OCI-LY1 (cell line): ENCODE measurements at regions not wholly inside any gene's neighbourhood (a gene's known extent, or its start where the extent isn't known, plus 50 kb on each side); places are given as distances from the start of the nearest gene placed in this dataset.

Source experiments
- H2AFZ ChIP-seq: fragments of 200-600 bp; sonication (generic), shearing (Covaris generic); 2 replicates; pipeline ENCODE4 v1.6.0; 2014; ENCODE audit warnings: antibody characterized with exemption, mild to moderate bottlenecking, low read length
- H3F3A ChIP-seq: fragments of 200-600 bp; sonication (generic), shearing (Covaris generic); 2 replicates; pipeline ENCODE4 v1.6.0; 2014; ENCODE audit warnings: mild to moderate bottlenecking, antibody characterized with exemption, low read length, moderate library complexity; ENCODE audit not compliant: insufficient read depth
- H3K27ac ChIP-seq: fragments of 200-600 bp; sonication (generic); 2 replicates; pipeline ENCODE4 v1.5.1; 2014; ENCODE audit warnings: low read length, mixed run types, mild to moderate bottlenecking, low read depth; ENCODE audit not compliant: poor library complexity, severe bottlenecking
- H3K27me3 ChIP-seq: fragments of 200-600 bp; sonication (generic); 2 replicates; pipeline ENCODE4 v1.6.0; 2014; ENCODE audit warnings: antibody characterized with exemption, mild to moderate bottlenecking, low read length, moderate library complexity; ENCODE audit not compliant: insufficient read depth
- H3K36me3 ChIP-seq: fragments of 200-600 bp; sonication (generic); 2 replicates; pipeline ENCODE4 v1.6.1; 2014; ENCODE audit warnings: mild to moderate bottlenecking, antibody characterized with exemption, low read length, moderate library complexity, mixed read lengths; ENCODE audit not compliant: insufficient read depth
- H3K4me1 ChIP-seq: fragments of 200-600 bp; sonication (generic); 2 replicates; pipeline ENCODE4 v1.5.1; 2014; ENCODE audit warnings: mild to moderate bottlenecking, low read length, moderate library complexity; ENCODE audit not compliant: insufficient read depth, severe bottlenecking
- H3K4me2 ChIP-seq: fragments of 200-600 bp; sonication (generic), shearing (Covaris generic); 2 replicates; pipeline ENCODE4 v1.6.1; 2014; ENCODE audit warnings: low read length
- H3K4me3 ChIP-seq: fragments of 200-600 bp; sonication (generic); 2 replicates; pipeline ENCODE4 v1.5.1; 2014; ENCODE audit warnings: low read length, low read depth, mild to moderate bottlenecking, mixed read lengths; ENCODE audit not compliant: poor library complexity, severe bottlenecking
- H3K79me2 ChIP-seq: fragments of 200-600 bp; shearing (Covaris generic); 2 replicates; pipeline ENCODE4 v1.6.1; 2016; ENCODE audit warnings: mixed run types, low read length, mixed read lengths; ENCODE audit not compliant: insufficient read depth
- H3K9ac ChIP-seq: fragments of 200-600 bp; sonication (generic), shearing (Covaris generic); 2 replicates; pipeline ENCODE4 v1.6.1; 2014; ENCODE audit warnings: mild to moderate bottlenecking, low read length, mixed read lengths
- H3K9me2 ChIP-seq: fragments of 200-600 bp; sonication (generic), shearing (Covaris generic); 2 replicates; pipeline ENCODE4 v1.6.1; 2014; ENCODE audit warnings: low read depth, mild to moderate bottlenecking, low read length, mixed read lengths
- H3K9me3 ChIP-seq: fragments of 200-600 bp; shearing (Covaris generic); 2 replicates; pipeline ENCODE4 v1.6.1; 2014; ENCODE audit warnings: low read length, mixed read lengths
- H4K20me1 ChIP-seq: fragments of 200-600 bp; sonication (generic), shearing (Covaris generic); 2 replicates; pipeline ENCODE4 v1.6.0; 2016; ENCODE audit warnings: mild to moderate bottlenecking, low read length; ENCODE audit not compliant: insufficient read depth
- CTCF ChIP-seq: fragments of 200-600 bp; sonication (generic), shearing (Covaris generic); IDR thresholded peaks from 2 replicates; pipeline ENCODE4 v1.5.1; 2017; ENCODE audit warnings: mild to moderate bottlenecking, antibody characterized with exemption, low read length, moderate library complexity, mixed read lengths
- EZH2 ChIP-seq: fragments of 200-600 bp; sonication (generic), shearing (Covaris generic); IDR thresholded peaks from 2 replicates; pipeline ENCODE4 v1.8.0; 2017; ENCODE audit warnings: borderline replicate concordance, mixed run types, mild to moderate bottlenecking, antibody characterized with exemption, low read length, moderate library complexity, mixed read lengths

GRCh38 chr1:184253921-184254320 lies 132.9 kb upstream of the C1orf21 start:
- Histone ChIP-seq H3K9ac (no peak overlapping the region), H3K4me1 (no peaks in the 10 kb centered on the region), H2AFZ (no peak overlapping the region), H3K4me3 (no peak overlapping the region), H3K27ac (no peak overlapping the region), H4K20me1 (no peaks in the 10 kb centered on the region), H3K9me3 (no peaks in the 10 kb centered on the region), H3K79me2 (no peaks in the 10 kb centered on the region), H3K36me3 (no peaks in the 10 kb centered on the region), H3K4me2 (no peak overlapping the region), H3K9me2 (no peaks in the 10 kb centered on the region), H3F3A (no peaks in the 10 kb centered on the region), H3K27me3 (no peaks in the 10 kb centered on the region)
- TF ChIP-seq EZH2 (no peak), CTCF (no peak)

- no peaks in the 10 kb centered on the region for H4K20me1 ChIP-seq
- H3K4me1 ChIP-seq = no peaks in the 10 kb centered on the region
- H3F3A ChIP-seq = no peaks in the 10 kb centered on the region
- H3K36me3 ChIP-seq = no peaks in the 10 kb centered on the region
- no peaks in the 10 kb centered on the region for H3K79me2 ChIP-seq
- no peak overlapping the region for H3K4me3 ChIP-seq
- H2AFZ ChIP-seq = no peak overlapping the region
- H3K27me3 ChIP-seq = no peaks in the 10 kb centered on the region
- no peak for TF ChIP-seq EZH2
- no peak overlapping the region for H3K4me2 ChIP-seq
- no peaks in the 10 kb centered on the region for H3K9me2 ChIP-seq
- no peak overlapping the region for H3K27ac ChIP-seq
- no peaks in the 10 kb centered on the region for H3K9me3 ChIP-seq
- no peak overlapping the region for H3K9ac ChIP-seq
Measured at GRCh38 chr1:184254849-184255248, 132.0 kb upstream of the C1orf21 start.

GRCh38 chr1:184255560-184255959 lies 131.3 kb upstream of the C1orf21 start:
- no peak overlapping the region for H3K9ac ChIP-seq
- H3K4me1 ChIP-seq = no peaks in the 10 kb centered on the region
- no peak overlapping the region for H3K27ac ChIP-seq
- H3K4me3 ChIP-seq = no peak overlapping the region
- no peak overlapping the region for H3K4me2 ChIP-seq
- no peaks in the 10 kb centered on the region for H3K79me2 ChIP-seq
- no peaks in the 10 kb centered on the region for H3K27me3 ChIP-seq
- H3K36me3 ChIP-seq = no peaks in the 10 kb centered on the region
- TF ChIP-seq CTCF (no peak), EZH2 (no peak)
- no peaks in the 10 kb centered on the region for H3K9me2 ChIP-seq
- H2AFZ ChIP-seq = no peak overlapping the region
- no peaks in the 10 kb centered on the region for H3F3A ChIP-seq
- H4K20me1 ChIP-seq = no peaks in the 10 kb centered on the region
- H3K9me3 ChIP-seq = no peaks in the 10 kb centered on the region

GRCh38 chr1:184257873-184258272 lies 129.0 kb upstream of the C1orf21 start:
- Histone ChIP-seq H3K9me3 (no peaks in the 10 kb centered on the region), H3K27me3 (no peaks in the 10 kb centered on the region), H3K4me3 (no peak overlapping the region), H3K79me2 (no peaks in the 10 kb centered on the region), H3K9me2 (no peaks in the 10 kb centered on the region), H4K20me1 (no peaks in the 10 kb centered on the region), H3K9ac (no peak overlapping the region), H2AFZ (no peak overlapping the region), H3K36me3 (no peaks in the 10 kb centered on the region), H3K27ac (no peak overlapping the region), H3K4me2 (no peak overlapping the region), H3K4me1 (no peaks in the 10 kb centered on the region), H3F3A (no peaks in the 10 kb centered on the region)
- TF ChIP-seq CTCF = no peak
- TF ChIP-seq EZH2 = no peak
